GM12892 (cell line): ENCODE measurements at regions not wholly inside any gene's neighbourhood (a gene's known extent, or its start where the extent isn't known, plus 50 kb on each side); places are given as distances from the start of the nearest gene placed in this dataset.

ENCODE experiments used
- POLR2A ChIP-seq: IDR thresholded peaks from 2 replicates; pipeline ENCODE4 v1.6.1; 2011; ENCODE audit warnings: low read depth, low read length, control low read depth
- TAF1 ChIP-seq: IDR thresholded peaks from 2 replicates; pipeline ENCODE4 v1.6.1; 2011; ENCODE audit warnings: low read depth, mild to moderate bottlenecking, control low read depth, low read length, borderline replicate concordance

DNA sequence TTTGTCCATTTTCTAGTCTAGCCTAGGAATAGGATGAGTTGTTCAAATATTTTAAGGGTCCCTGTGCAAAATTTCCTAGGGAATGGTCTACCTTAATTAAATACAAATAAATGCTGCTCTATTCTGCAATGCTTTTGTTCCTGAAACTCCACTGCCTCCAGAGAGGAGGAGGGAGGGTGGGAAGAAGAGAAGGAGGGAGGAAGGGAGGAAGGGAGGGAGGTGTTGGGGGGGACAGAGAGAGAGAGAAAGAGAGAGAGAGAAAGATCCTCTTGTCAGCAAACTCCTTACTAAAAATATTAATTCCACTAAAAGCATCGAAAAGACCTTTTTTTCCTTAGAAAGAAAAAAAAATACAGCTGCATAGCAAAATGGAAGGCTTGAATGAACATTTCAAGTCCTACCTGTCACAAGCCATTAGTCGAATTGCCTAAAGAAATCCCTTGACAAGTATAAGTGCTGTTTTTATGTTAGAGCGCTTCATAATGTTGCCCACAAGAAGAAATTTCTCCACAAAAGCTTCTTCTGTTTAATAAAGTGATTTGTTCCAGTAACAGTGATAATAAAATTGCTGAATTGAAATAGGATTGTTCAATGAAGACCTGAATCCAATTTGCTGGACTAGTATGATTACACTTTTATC is 106.0 kb downstream of the NKX6-1 start:
- no peak for TF ChIP-seq POLR2A
- TF ChIP-seq TAF1, result no peak
